ENCODE measurements at regions not wholly inside any gene's neighbourhood (a gene's known extent, or its start where the extent isn't known, plus 50 kb on each side); places are given as distances from the start of the nearest gene placed in this dataset.
"Not testable (repeated sequence)": the region's sequence is repeated elsewhere in the genome, so short reads cannot be mapped to it uniquely, and the experiment has no call there.

DNA sequence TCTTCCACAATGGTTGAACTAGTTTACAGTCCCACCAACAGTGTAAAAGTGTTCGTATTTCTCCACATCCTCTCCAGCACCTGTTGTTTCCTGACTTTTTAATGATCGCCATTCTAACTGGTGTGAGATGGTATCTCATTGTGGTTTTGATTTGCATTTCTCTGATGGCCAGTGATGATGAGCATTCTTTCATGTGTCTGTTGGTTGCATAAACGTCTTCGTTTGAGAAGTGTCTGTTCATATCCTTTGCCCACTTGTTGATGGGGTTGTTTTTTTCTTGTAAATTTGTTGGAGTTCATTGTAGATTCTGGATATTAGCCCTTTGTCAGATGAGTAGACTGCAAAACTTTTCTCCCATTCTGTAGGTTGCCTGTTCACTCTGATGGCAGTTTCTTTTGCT lies 319.9 kb downstream of the FBXO8 start:
- not testable (repeated sequence) for TF ChIP-seq CTCF (IDR thresholded peaks at IDR 0.05 in 4 of 5, conservative IDR thresholded peaks at IDR 0.05 in 1 of 5); POLR2A (IDR thresholded peaks at IDR 0.05)
